Prostate gland (tissue), 2 donors: ENCODE measurements at regions not wholly inside any gene's neighbourhood (a gene's known extent, or its start where the extent isn't known, plus 50 kb on each side); places are given as distances from the start of the nearest gene placed in this dataset.

Source experiments
- POLR2A ChIP-seq: fragments of 450-650 bp; IDR thresholded peaks from one replicate; pipeline ENCODE4 v1.6.1; 2016; ENCODE audit warnings: antibody characterized with exemption, mild to moderate bottlenecking
- TF ChIP-seq, protein P1 (sequence below), 4 experiments: fragments of 200-600 bp in 2 of 4; fragments of 450-650 bp in 2 of 4; sonication (generic) in 2 of 4; IDR thresholded peaks; 1 replicate in 3 of 4; 2 replicates in 1 of 4; pipeline ENCODE4 v1.5.1; 2016 to 2019; ENCODE audit warnings: antibody characterized with exemption in 4 of 4, mild to moderate bottlenecking in 2 of 4, moderate library complexity in 2 of 4

DNA sequence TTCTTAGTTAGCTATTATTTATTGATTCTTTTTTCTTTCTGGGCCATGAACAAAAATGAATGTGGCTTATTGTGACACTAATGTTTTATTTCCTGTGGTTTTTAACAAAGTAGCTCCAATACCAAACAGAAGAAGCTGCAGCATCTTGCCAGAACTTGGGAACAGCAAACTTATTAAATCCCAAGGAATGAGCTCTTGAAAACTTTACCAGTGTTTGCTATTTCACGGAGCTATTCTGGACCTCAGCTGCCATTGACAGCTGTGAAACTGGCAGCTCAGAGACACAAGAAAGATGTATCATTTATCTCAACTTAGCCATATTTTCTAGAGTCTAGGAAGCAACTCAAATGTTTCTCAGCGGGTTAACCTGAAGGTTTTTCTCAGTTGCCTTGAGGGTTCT, 91.0 kb upstream of the NEUROD1 start:
- TF ChIP-seq, protein P1, sequence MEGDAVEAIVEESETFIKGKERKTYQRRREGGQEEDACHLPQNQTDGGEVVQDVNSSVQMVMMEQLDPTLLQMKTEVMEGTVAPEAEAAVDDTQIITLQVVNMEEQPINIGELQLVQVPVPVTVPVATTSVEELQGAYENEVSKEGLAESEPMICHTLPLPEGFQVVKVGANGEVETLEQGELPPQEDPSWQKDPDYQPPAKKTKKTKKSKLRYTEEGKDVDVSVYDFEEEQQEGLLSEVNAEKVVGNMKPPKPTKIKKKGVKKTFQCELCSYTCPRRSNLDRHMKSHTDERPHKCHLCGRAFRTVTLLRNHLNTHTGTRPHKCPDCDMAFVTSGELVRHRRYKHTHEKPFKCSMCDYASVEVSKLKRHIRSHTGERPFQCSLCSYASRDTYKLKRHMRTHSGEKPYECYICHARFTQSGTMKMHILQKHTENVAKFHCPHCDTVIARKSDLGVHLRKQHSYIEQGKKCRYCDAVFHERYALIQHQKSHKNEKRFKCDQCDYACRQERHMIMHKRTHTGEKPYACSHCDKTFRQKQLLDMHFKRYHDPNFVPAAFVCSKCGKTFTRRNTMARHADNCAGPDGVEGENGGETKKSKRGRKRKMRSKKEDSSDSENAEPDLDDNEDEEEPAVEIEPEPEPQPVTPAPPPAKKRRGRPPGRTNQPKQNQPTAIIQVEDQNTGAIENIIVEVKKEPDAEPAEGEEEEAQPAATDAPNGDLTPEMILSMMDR (IDR thresholded peaks at IDR 0.05): no peak
- no peak for TF ChIP-seq POLR2A
